DMS114 treated with DMSO at 0.1 percent for 48 hours (cell line): ENCODE measurements at regions not wholly inside any gene's neighbourhood (a gene's known extent, or its start where the extent isn't known, plus 50 kb on each side); places are given as distances from the start of the nearest gene placed in this dataset.
"Not testable (repeated sequence)": the region's sequence is repeated elsewhere in the genome, so short reads cannot be mapped to it uniquely, and the experiment has no call there.

Source experiments
- DNase-seq: peaks from one replicate; lab custom pipeline; 2025; ENCODE audit not compliant: unreplicated experiment; lab: John Stamatoyannopoulos, UW

DNA sequence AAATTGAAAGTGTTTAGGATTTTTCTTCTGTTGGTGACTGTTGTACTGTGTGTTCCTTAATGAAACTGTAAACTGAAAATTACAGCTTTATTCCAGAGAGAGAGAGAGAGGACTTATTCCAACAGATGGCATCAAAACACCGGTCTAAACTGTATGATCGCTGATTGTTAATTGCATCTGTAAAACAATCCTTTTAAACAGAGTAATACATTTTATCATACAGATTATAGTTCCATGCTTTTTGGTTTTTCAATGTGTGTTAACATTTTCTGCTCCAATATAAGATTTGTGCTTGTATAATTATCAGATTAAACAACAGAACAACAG lies 289.7 kb upstream of the DNAJC19 start:
- DNase-seq: no peak

- no peak for DNase-seq
Measured at GRCh38 chr3:181278468-181279238, 289.1 kb upstream of the DNAJC19 start.

- DNase-seq: no peak
Measured at GRCh38 chr3:181276358-181276896, 286.9 kb upstream of the DNAJC19 start.

DNA sequence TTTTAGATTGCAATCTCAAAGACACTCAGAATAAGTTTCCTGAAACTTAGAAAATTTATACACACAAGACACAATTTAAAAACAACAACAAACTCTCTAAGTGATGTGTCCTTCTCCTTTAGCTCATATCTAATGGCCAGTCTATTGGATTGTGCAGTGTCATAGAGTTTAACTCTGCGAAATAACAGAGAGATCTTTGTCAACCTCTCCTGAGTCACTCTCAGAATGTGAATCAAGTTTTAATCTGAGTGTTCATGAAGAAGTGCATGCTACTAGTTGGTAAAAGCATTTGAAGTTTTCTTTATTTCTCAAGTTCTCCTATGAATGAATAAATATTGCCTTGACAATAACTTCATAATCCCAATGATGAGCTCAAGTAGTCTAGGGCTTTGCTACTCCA lies 284.5 kb upstream of the DNAJC19 start:
- DNase-seq: no peak

DNA sequence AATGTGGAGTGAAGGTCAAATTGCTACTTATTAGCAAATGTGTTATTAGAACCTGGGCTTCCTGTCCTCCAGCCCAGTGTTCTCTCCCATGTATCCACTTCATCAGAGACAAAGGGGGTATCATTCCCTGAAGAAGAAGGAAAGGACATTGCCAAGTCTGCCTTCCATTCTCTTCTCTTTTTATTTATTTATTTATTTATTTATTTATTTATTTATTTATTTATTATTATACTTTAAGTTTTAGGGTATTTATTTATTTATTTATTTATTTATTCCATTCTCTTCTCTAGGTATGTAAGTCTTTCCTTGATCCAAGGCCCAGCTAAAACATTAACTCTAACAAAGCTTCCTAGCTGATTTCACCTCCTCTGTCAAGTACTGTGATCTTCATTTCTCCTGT lies 277.8 kb upstream of the DNAJC19 start:
- no peak for DNase-seq

DNA sequence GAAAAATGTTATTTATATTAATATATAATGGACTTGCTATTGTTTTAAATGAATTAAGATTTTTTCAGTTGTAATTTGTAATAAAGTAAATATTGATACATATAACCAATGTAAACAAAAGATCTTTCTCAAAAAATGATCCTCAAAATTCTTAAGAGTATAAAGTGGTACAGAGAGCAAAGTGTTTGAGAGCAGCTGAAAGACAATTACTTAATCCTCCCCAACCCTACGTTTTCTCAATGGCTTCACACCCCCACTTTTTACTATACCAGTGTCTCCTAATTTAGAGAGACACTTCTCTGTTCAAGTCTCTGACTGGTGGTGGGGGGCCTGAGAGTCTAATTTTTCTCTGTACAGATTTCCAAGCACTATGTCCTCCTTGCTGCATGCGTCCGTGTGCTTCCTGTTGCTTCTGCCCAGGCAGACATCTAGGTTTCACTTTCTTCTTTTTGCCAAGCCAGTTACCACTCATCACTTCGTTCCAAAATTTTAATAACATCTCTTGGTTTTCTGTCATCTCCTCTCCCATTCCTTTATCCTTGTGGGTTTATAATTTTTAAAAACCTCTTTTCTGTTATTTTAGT lies 276.3 kb upstream of the DNAJC19 start:
- DNase-seq: no peak

GRCh38 chr3:181264486-181264885 lies 274.9 kb upstream of the DNAJC19 start:
- DNase-seq: no peak

DNA sequence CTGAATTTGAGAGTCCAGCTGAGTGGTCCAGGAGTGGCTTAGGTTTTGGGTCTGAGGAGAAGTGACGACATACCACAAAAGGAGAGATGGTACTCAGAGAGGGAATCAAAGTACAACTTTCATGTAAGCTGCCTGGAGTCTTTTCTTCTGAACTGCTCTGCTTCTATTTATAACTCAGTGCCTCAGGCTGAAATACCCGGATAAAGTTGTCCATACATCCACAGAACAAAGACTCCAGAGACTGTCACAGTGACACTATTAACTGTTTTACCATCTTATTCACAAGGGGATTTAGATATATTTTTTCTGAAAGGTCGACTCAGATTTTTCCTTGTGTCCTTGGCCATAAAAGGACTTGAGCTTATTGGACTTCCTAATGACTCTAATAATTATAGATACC lies 264.3 kb upstream of the DNAJC19 start:
- DNase-seq: no peak

- no peak for DNase-seq
Measured at GRCh38 chr3:181252631-181253030, 263.1 kb upstream of the DNAJC19 start.

DNA sequence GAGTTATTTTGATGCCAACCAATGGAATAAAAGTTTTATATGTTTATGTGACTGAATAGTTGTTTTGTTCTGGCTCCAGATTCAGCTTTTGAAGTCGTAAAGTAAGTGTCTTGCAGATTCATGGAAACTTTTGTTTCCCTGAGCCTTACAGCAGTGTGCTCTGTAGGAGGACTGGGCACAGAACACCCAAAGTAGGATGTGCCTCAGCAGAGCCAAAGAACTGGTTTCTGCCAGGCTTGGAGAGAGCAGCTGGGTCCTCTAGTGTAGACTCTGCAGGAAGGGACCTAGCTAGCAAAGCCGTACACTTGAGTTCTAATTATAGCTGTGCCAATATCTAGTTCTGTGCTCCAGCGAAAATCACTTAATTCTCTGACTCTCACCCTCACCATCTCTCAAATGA lies 261.2 kb upstream of the DNAJC19 start:
- DNase-seq: no peak

- no peak for DNase-seq
Measured at GRCh38 chr3:181239441-181239840, 249.9 kb upstream of the DNAJC19 start.

- no peak for DNase-seq
Measured at GRCh38 chr3:181230258-181230657, 240.7 kb upstream of the DNAJC19 start.

DNA sequence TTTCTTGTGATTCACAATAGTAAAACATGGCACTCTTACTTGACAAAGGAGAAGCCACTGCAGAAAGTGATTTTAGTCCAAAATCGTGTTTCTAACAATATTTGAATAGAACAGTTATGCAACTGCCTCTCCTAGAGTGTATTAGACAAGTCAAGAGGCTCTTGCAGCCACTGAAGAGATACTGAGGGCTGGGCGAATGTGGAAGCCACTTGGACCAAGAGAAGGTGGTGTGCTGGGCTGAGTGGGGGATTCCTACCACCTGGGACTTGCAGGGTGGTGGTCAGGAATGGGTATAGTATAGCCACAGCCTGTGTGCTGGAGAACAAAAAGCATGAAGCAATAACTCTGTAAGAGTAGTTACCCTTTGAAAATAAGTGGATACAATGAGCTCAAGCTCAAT lies 223.8 kb upstream of the DNAJC19 start:
- no peak for DNase-seq

GRCh38 chr3:181212271-181212670 lies 222.7 kb upstream of the DNAJC19 start:
- no peak for DNase-seq

DNA sequence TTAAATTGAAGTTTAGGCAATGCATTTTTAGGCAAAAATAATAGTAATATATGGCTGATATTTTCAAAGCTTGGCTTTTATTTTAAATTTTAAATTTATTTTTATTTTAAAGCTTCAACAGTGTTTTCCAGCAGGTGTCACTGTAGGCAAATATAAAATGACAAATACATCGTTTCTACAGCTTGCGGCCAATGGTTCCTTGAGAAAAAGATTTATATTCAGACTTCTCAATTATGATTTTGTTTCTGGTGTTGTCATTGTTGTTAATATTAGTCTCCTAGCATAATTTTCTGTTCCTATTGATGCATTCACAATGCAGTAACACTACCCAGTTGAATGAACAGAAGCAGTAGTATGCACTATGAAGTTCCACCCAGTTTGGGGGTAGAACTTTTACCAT lies 220.7 kb upstream of the DNAJC19 start:
- DNase-seq: peak; percentile 19

GRCh38 chr3:181189556-181189955 lies 200.0 kb upstream of the DNAJC19 start:
- DNase-seq: no peak

DNA sequence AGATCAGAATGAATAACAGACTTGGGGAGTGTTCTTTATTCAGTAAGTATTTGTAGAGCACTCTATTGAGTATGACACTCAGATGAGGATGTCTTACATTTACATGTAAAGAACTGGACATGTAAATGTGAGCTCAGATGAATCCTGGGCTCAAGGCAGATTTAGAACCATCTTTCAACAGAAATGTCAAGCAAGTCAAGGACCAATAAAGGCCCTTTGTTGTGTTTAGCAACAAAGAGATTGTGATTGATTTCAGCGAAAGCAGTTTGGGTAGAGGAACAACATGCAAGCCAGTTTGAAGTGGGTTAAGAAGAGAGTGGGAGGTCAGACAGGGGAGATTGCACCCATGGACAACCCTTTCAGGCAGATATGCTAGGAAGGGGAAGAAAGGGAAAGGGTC lies 194.2 kb upstream of the DNAJC19 start:
- no peak for DNase-seq

- not testable (repeated sequence) for DNase-seq
Measured at GRCh38 chr3:181183057-181183456, 193.5 kb upstream of the DNAJC19 start.

DNA sequence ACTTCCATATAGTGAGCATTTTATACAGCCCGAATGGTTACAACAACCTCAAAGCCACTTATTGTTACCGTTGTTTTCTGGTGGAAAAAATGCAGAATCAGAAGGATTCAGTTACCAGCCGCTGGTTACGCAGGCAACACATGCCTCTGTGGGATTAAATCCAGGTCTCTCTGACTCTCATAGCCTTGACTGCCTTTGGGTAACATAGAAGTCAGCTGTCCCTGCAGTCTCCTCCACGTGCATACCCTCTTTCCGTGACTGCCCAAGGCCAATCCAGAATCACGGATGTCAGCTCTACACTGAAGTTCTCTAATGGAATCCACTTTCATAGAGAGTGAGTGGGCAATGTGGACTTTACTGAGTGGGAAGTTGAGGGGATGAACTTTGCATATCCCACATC lies 189.5 kb upstream of the DNAJC19 start:
- DNase-seq: no peak

- peak; percentile 39 for DNase-seq
Measured at GRCh38 chr3:181176601-181177000, 187.1 kb upstream of the DNAJC19 start.

DNA sequence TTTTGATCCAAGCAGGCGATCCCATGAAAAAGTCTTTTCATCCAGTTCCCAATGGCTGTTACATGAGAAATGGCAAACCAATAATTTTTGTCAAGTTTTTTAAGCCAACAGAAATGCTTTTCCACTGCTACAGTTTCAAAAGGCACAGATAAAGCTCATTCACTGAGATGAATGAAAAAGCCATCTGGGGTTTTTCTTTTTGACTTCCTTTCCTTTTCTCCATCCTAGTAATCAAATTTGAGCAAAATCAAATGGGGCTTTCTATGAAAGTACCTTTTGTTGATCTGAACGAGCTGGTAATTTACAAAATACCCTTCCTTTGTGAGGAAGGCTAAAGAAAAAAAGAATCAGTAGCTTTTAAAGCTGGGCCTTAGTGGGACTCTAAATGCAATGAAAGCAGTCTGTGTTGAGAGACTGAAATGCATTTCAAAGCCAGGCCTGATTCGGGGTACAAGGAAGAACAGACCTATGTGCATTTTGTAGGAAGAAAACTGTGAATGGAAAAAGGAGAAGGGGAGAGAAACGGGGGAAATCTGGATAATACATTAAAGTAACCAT lies 185.2 kb upstream of the DNAJC19 start:
- no peak for DNase-seq

- DNase-seq: no peak
Measured at GRCh38 chr3:181174022-181174421, 184.5 kb upstream of the DNAJC19 start.
